ENCODE measurements at regions not wholly inside any gene's neighbourhood (a gene's known extent, or its start where the extent isn't known, plus 50 kb on each side); places are given as distances from the start of the nearest gene placed in this dataset.

- no peak for DNase-seq (ENCODE audit: low spot score)
Observed at GRCh38 chr12:29048787-29049186, 100.3 kb upstream of the FAR2 start.

DNA sequence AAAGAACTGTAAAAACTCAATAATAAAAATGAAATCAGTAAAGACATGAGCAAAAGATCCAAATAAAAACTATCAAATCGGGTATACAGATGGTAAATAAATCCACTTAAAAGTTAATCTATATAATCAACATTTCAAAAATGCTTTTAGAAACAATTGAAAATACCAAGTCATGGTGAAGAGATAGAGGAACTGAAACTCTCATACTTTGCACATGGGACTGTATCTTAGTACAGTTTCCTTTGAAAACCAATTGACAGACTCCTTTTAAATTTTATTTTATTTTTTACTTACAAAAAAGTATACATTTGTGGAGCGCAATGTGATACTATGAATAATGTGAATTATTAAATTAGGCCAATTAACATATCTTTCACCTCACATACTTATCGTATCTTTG is 98.6 kb upstream of the FAR2 start:
- no peak for DNase-seq (ENCODE audit: low spot score)

GRCh38 chr12:29051221-29051620 is 97.9 kb upstream of the FAR2 start:
- no peak for DNase-seq (ENCODE audit: low spot score)

GRCh38 chr12:29053567-29053966 is 95.5 kb upstream of the FAR2 start:
- DNase-seq (ENCODE audit: low spot score), result no peak

DNA sequence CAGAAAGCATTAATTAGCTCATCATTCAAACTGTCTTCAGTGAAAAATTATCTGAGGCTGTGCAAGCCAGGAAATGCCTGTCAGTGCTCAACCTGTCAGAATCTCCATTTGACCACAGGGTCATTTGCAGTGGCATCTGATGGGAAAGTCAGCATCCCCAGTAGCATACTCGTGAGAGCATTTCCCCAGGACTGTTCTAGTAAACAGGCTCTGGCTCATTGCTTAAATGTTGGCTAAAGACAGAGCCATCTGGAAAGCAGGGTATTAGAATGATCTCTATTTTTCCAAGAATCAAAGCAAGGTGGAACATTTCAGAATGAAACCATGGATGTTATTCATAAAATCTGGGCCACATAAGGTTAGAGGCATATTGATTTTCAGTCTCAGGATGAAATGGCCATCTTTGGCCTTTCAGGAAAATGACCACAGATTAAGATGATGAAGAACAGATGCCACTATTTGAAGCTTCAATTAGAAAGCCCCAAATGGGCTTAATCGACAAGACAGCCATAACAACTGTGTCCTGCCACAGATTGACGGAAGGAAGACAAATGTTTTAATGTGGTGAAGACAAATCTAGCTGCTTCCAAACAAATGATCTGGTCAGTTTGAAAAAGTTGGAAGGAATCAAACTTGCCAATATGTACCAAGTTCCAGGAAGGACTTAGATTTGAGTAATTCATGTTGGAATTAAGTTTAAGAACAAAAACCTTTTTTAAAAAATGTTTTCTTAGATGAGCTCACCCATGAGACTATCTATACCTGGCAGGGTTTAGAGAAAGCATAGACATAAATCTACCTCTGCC is 94.0 kb upstream of the FAR2 start:
- no peak for DNase-seq (ENCODE audit: low spot score)

- peak; percentile 58 for DNase-seq (ENCODE audit: low spot score)
Observed at GRCh38 chr12:29066011-29066588, 83.0 kb upstream of the FAR2 start.

DNA sequence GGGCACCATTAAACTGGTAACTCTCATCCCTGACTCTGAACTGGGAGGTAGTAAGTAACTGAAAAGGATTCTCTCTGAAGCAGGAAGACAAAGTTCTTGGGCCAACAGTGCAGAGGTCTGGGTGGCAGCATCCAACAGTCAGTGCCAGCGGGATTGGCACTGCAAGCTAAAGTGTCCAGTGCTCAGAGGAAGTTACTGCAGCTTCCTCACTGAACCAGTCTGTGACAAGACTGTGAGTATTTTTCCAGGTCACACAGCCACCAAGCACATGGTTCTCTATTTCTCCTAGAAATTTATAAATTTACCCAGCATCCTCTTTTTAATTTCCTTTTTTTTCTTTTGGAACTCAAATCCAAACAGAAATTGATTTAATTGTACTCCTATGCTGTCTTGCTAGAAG is 81.6 kb upstream of the FAR2 start:
- DNase-seq (ENCODE audit: low spot score), result no peak

GRCh38 chr12:29070309-29070708 is 78.8 kb upstream of the FAR2 start:
- DNase-seq (ENCODE audit: low spot score), result no peak

DNA sequence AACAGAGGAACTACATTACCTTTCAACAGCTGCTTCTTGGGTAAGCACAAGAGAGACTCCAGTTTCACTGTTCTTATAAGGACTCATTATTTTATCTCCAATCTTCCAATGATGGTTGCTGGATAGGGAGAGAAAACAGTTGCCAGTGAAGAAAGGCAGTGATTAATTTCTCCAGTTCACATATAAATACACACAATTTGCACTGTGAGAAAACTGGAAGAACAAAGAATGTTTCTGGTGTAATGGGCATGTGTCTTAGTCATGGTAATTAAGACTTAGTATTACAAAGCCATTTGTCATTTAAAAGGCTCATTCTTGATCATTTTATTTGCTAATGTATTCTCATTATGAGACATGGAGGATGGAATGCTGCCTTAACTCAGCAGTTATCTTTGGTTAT is 78.0 kb upstream of the FAR2 start:
- no peak for DNase-seq (ENCODE audit: low spot score)

GRCh38 chr12:29072631-29073030 is 76.4 kb upstream of the FAR2 start:
- DNase-seq (ENCODE audit: low spot score), result no peak

DNA sequence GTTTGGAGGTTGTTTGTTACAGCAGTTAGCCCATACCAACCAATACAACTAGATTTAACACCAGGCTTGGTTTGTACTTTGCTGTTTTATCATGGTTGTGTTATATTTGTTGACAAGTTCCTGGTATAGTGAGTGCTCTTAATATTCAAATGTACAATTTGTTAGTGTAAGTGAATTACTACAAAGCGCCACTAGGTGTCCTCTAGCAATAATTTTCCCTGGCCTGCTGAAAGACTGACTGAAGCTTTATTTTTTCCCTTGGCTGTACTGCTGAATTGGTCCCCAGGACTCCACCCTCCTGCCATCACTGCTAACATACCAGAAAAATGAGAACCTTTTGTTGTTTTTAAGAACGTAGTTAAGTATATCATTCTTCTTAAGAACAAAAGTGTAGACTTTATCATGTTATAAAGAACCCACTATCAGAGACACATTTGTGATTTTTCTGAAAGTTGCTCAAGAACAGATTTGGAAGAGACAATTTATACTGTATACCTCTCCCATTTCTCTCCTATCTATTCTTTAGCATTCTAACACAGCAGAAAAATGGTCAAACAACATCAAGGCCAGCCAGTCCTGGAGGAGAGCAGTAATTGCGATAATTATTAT is 75.3 kb upstream of the FAR2 start:
- peak; percentile 74 for DNase-seq (ENCODE audit: low spot score)

- DNase-seq (ENCODE audit: low spot score), result no peak
Observed at GRCh38 chr12:29081101-29081500, 68.0 kb upstream of the FAR2 start.

DNA sequence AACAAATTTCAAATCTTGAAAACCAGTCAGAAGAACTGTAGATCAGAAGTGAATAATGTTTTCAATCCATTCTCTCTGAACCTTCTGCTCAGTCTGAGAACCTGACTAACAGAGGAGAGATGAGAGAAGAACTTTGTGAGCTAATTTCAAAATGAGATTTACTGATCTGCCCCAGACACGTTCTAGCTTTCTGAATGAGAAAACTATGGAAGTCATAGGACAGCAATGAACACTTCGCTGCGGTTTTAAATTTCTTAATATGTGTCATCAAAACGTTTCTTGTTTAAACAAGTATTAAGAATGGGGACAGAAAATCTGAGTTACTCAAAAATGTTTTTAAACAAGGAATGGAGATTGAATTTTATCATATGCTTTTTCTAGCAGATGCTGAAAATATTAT is 66.6 kb upstream of the FAR2 start:
- DNase-seq (ENCODE audit: low spot score), result no peak

DNA sequence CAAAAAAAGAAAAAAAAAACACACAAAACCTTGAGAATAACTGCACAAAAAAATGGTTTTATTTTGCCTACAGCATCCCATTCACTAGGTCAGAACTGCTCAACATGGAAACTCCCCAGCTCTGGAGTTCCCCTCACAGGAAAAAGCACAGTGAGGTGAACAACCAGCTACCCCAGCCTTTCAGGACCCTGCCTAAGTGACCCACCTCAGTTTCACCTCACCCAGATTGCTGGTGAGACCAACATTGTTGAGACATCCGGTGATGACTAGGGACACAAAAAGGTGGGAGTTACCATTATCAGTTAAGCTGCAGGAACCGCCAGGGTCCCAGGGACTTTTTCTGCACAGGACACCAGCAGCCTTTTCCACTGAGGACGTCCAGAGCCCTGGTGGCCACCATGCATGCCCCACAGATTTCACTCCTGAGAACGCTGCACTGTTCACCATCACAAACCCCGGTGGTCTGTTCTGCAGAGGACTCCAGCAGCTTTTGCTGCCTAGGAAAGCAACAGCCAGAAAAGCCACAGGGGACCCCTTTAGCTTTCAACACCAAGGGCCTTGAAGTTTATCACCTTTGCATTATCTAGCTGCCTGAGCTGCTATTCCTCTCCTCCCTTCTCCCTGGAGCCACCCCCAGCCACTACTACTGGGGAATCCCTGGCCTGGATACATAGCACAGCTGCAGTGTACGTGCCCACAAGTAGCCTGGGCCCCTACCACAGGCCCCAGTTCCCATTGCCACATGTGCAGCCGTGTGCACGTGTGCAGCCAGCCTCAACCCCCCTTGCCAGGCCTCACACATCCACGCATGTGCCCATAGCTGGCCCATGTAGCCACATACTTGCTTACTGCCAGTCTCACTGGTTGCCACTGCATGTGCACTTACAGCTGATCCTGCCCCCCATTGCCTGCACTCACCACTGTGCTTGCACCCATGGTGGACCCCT is 62.5 kb upstream of the FAR2 start:
- no peak for DNase-seq (ENCODE audit: low spot score)

- DNase-seq (ENCODE audit: low spot score), result peak; percentile 59
Observed at GRCh38 chr12:29088611-29089219, 60.4 kb upstream of the FAR2 start.
